H1 (cell line): ENCODE measurements at regions not wholly inside any gene's neighbourhood (a gene's known extent, or its start where the extent isn't known, plus 50 kb on each side); places are given as distances from the start of the nearest gene placed in this dataset.

Experiments
- BACH1 ChIP-seq: IDR thresholded peaks from 2 replicates; pipeline ENCODE4 v1.6.1; 2012; ENCODE audit warnings: low read length, improper control_type of control experiment
- CTBP2 ChIP-seq: IDR thresholded peaks from 2 replicates; pipeline ENCODE4 v1.7.0; 2011; ENCODE audit warnings: borderline replicate concordance, mild to moderate bottlenecking, moderate library complexity, mixed read lengths, low read length; ENCODE audit not compliant: insufficient read depth, insufficient read length
- RAD21 ChIP-seq, 2 experiments: IDR thresholded peaks in 1 of 2; conservative IDR thresholded peaks in 1 of 2; 2 replicates each; pipeline ENCODE4 v1.6.1; 2011; ENCODE audit warnings: low read depth in 2 of 2, low read length in 2 of 2, improper control_type of control experiment in 1 of 2, inconsistent platforms in 1 of 2, mild to moderate bottlenecking in 1 of 2, moderate library complexity in 1 of 2
- RNF2 ChIP-seq: fragments of 200-900, 300-1000 bp; sonication (generic); IDR thresholded peaks from 2 replicates; pipeline ENCODE4 v1.7.1; 2016; ENCODE audit warnings: borderline replicate concordance, low read depth, mild to moderate bottlenecking, antibody characterized with exemption, low read length; ENCODE audit not compliant: poor library complexity, severe bottlenecking; ENCODE audit errors: missing control alignments
- TF ChIP-seq, protein P1 (sequence below), 3 experiments: IDR thresholded peaks; 1 replicate in 2 of 3; 2 replicates in 1 of 3; pipeline versions ENCODE4 v1.5.1 to v1.6.1; 2011; ENCODE audit warnings: low read length in 3 of 3, mild to moderate bottlenecking in 3 of 3, inconsistent platforms in 2 of 3, low read depth in 1 of 3, moderate library complexity in 1 of 3; ENCODE audit not compliant: insufficient read depth in 1 of 3; ENCODE audit errors: control extremely low read depth in 1 of 3
- TF ChIP-seq, protein P2 (sequence below): IDR thresholded peaks from 2 replicates; pipeline ENCODE4 v1.6.1; 2011; ENCODE audit warnings: low read length, improper control_type of control experiment

DNA sequence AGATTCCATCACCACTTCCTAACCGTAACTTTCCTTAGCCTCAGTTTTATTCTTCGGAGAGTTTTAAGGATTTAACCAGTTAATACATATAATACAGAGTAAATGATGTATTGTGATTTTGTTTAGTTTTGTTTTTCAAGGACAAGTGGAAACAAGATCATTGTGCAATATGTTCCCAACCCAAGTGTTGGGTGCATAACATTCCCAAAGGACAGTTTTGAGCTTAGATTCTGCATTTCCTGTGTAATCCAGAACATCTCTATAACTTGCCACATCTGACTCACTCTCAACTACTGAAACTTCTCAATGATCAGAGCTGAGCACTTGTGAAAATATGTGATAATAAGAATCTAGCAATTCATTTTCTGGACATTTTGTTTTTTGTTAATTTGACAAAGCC lies 466.1 kb upstream of the PPP2R3A start:
- TF ChIP-seq CTBP2 (no peak), RNF2 (no peak), BACH1 (no peak), RAD21 (IDR thresholded peaks at IDR 0.05 in 1 of 2, conservative IDR thresholded peaks at IDR 0.05 in 1 of 2; ENCODE audit: low read depth in 2 of 2, low read length in 2 of 2) (no peak)
- TF ChIP-seq, protein P1, sequence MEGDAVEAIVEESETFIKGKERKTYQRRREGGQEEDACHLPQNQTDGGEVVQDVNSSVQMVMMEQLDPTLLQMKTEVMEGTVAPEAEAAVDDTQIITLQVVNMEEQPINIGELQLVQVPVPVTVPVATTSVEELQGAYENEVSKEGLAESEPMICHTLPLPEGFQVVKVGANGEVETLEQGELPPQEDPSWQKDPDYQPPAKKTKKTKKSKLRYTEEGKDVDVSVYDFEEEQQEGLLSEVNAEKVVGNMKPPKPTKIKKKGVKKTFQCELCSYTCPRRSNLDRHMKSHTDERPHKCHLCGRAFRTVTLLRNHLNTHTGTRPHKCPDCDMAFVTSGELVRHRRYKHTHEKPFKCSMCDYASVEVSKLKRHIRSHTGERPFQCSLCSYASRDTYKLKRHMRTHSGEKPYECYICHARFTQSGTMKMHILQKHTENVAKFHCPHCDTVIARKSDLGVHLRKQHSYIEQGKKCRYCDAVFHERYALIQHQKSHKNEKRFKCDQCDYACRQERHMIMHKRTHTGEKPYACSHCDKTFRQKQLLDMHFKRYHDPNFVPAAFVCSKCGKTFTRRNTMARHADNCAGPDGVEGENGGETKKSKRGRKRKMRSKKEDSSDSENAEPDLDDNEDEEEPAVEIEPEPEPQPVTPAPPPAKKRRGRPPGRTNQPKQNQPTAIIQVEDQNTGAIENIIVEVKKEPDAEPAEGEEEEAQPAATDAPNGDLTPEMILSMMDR (IDR thresholded peaks at IDR 0.05; ENCODE audit: control extremely low read depth in 1 of 3, insufficient read depth in 1 of 3, low read depth in 1 of 3, low read length in 3 of 3) = no peak
- TF ChIP-seq, protein P2, sequence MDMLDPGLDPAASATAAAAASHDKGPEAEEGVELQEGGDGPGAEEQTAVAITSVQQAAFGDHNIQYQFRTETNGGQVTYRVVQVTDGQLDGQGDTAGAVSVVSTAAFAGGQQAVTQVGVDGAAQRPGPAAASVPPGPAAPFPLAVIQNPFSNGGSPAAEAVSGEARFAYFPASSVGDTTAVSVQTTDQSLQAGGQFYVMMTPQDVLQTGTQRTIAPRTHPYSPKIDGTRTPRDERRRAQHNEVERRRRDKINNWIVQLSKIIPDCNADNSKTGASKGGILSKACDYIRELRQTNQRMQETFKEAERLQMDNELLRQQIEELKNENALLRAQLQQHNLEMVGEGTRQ = no peak
